ENCODE measurements at regions not wholly inside any gene's neighbourhood (a gene's known extent, or its start where the extent isn't known, plus 50 kb on each side); places are given as distances from the start of the nearest gene placed in this dataset.

DNA sequence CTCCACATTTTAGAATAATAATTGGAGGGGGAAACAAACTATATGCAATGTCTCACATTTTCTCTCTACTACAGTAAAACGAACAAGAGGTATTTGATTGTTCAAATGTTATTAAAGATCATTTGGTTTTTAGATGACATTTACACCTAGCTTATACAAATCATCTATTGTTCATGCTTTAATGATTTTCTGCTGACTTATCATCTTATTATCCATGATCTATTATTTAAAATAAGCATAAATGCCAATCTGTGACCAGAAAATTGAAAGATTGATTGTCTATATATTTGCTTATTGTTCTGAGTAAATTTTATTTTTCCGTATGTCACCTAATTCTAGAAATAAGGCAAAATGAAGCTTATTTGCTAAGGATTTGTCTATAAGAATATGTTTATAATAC, 537.2 kb downstream of the KCNJ3 start:
- Mint-ChIP-seq H3K4me1 (no peaks in the 10 kb centered on the region), H3K9me3 (no peaks in the 10 kb centered on the region), H3K4me3 (no peak overlapping the region), H3K27ac (no peak overlapping the region), H3K36me3 (ENCODE audit: low read depth) (no peaks in the 10 kb centered on the region), H3K27me3 (ENCODE audit: low read depth, poor library complexity) (no peaks in the 10 kb centered on the region)
- no peak for DNase-seq
- TF ChIP-seq, protein P1, sequence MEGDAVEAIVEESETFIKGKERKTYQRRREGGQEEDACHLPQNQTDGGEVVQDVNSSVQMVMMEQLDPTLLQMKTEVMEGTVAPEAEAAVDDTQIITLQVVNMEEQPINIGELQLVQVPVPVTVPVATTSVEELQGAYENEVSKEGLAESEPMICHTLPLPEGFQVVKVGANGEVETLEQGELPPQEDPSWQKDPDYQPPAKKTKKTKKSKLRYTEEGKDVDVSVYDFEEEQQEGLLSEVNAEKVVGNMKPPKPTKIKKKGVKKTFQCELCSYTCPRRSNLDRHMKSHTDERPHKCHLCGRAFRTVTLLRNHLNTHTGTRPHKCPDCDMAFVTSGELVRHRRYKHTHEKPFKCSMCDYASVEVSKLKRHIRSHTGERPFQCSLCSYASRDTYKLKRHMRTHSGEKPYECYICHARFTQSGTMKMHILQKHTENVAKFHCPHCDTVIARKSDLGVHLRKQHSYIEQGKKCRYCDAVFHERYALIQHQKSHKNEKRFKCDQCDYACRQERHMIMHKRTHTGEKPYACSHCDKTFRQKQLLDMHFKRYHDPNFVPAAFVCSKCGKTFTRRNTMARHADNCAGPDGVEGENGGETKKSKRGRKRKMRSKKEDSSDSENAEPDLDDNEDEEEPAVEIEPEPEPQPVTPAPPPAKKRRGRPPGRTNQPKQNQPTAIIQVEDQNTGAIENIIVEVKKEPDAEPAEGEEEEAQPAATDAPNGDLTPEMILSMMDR (IDR thresholded peaks at IDR 0.05), result no peak

DNA sequence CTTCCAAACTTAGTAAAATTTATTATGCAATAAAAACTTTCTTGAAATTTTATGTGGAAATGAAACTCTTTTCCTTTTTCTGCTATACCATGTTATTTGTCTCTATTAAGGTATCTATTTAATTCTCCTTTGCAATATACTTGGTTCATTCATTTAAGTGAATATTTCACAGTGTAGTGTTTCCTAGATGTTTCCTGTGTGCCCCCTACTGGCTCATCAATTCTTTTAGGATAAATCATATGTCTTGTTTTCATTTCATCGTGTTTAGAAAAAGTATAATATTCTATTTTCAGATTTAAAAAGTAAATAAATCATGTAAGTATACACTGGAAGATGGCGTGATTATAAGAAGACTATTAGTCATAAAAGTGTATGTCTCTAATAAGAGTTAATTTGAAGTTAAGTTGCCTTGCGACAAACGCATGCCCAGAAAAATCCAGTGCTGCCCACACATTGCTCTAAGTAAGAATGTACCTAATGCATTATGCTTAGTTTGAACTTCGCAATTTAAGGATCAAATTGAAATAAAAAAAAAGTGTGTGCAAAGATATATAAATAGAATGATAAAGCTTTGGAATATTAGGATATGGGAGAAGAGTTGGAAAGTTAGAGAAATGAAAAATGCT, 525.4 kb downstream of the KCNJ3 start:
- H3K4me3 Mint-ChIP-seq, result no peak overlapping the region
- TF ChIP-seq, protein P1 (IDR thresholded peaks at IDR 0.05), result peak; percentile 57
- no peaks in the 10 kb centered on the region for H3K9me3 Mint-ChIP-seq
- H3K36me3 Mint-ChIP-seq (ENCODE audit: low read depth), result no peaks in the 10 kb centered on the region
- DNase-seq, result no peak
- H3K27ac Mint-ChIP-seq, result no peak overlapping the region
- no peaks in the 10 kb centered on the region for H3K27me3 Mint-ChIP-seq (ENCODE audit: low read depth, poor library complexity)
- no peaks in the 10 kb centered on the region for H3K4me1 Mint-ChIP-seq

DNA sequence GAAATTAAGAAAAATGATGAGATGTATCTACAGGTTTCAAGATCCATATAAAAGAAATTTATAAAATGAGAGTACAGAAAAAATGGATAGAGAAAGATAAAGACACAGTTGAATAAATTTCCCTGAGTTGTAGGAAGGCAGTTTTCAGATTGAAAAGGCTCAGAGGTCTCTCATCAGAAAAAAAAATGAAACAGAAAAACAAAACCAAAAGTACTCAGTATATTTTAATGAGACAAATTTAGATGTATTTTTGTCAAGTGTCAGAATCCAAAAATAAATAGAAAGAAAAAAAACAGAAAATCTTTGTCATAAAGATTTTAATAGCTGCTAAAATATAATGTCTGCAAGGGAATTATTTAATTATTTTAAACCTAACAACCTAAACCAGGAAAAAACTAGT, 520.5 kb downstream of the KCNJ3 start:
- Mint-ChIP-seq H3K4me1 (no peaks in the 10 kb centered on the region), H3K9me3 (no peaks in the 10 kb centered on the region), H3K4me3 (no peak overlapping the region), H3K36me3 (ENCODE audit: low read depth) (no peaks in the 10 kb centered on the region), H3K27ac (peak overlapping the region; percentile 13), H3K27me3 (ENCODE audit: low read depth, poor library complexity) (no peaks in the 10 kb centered on the region)
- TF ChIP-seq, protein P1 (IDR thresholded peaks at IDR 0.05), result no peak
- no peak for DNase-seq

DNA sequence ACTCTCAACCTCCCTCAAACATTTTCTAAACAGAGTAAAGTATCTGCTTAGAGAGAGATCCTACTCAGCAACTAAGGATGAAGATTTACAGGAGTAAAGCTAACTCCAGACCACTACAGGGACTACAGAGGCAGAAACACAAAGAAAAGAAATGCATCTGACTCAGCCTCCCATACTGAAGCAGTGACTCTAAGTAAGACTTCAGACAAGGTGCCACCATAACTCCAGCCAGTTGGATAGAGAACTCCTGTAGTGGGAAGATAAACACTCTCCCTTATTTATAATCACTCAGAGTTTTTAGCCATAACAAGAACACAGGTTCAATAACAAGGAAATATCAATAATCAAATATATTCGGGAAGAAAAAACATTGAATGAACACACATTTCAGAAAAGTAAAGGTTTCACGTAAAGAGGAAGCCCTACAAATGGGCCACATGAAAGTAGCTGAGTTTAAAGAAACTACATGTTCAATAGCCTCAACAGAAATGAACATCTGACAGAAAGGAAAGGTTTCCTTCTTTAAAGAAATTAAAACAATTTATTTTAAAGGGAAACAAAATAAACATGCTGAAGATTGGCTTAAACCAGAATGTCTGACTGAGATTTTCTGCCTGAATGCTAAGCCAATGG, 519.9 kb downstream of the KCNJ3 start:
- Mint-ChIP-seq H3K27ac (peak overlapping the region; percentile 13), H3K36me3 (ENCODE audit: low read depth) (no peaks in the 10 kb centered on the region), H3K4me1 (no peaks in the 10 kb centered on the region), H3K4me3 (no peak overlapping the region), H3K9me3 (no peaks in the 10 kb centered on the region), H3K27me3 (ENCODE audit: low read depth, poor library complexity) (no peaks in the 10 kb centered on the region)
- no peak for DNase-seq
- TF ChIP-seq, protein P1 (IDR thresholded peaks at IDR 0.05), result no peak

DNA sequence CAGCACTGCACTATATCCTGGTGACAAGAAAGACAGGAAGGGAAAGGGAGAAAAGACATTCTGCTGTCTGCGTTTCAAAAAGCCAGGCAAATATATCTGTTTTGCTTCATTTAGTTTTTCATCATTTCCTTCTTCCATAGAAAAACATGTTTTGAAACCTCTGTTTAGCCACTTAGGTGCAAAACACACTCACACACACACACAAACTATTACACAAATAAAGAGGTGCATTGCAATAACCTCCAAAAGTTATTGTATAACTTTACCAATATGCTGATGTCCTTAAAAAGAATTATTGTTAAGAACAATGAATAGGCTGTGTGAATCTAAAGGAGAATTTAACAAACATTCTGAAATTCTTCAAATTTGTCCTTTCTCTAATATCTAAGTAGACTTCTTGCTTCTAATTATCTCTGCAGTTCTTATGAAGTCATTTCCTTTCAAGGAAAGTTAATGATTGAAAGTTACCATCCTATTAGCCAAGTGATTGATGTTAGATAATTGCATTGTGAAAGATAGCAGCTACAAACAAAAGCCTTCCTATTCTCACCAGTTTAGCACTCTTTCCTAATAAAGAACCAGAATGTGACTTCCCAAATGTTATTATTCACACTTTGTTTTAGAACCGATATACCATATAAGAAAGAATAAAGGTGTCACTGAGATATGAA, 516.7 kb downstream of the KCNJ3 start:
- H3K27me3 Mint-ChIP-seq (ENCODE audit: low read depth, poor library complexity), result no peaks in the 10 kb centered on the region
- TF ChIP-seq, protein P1 (IDR thresholded peaks at IDR 0.05), result no peak
- H3K9me3 Mint-ChIP-seq, result no peaks in the 10 kb centered on the region
- no peaks in the 10 kb centered on the region for H3K4me1 Mint-ChIP-seq
- H3K4me3 Mint-ChIP-seq, result no peak overlapping the region
- H3K36me3 Mint-ChIP-seq (ENCODE audit: low read depth), result no peaks in the 10 kb centered on the region
- DNase-seq, result no peak
- H3K27ac Mint-ChIP-seq, result no peak overlapping the region
